ENCODE measurements at regions not wholly inside any gene's neighbourhood (a gene's known extent, or its start where the extent isn't known, plus 50 kb on each side); places are given as distances from the start of the nearest gene placed in this dataset.
"Not testable (repeated sequence)": the region's sequence is repeated elsewhere in the genome, so short reads cannot be mapped to it uniquely, and the experiment has no call there.

GRCh38 chr6:154624727-154625126 is 108.5 kb upstream of the SCAF8 start:
- not testable (repeated sequence) for H2BK5ac ChIP-seq (ENCODE audit: low read length); H3K4ac ChIP-seq (ENCODE audit: low read depth, low read length); H3K79me2 ChIP-seq (ENCODE audit: control insufficient read depth, insufficient read depth, low read length); DNase-seq; H2AK5ac ChIP-seq (ENCODE audit: low read length); H3K36me3 ChIP-seq (ENCODE audit: control insufficient read depth, insufficient read depth, low read length); H3K56ac ChIP-seq (ENCODE audit: low read length); H3K4me1 ChIP-seq (ENCODE audit: control insufficient read depth, low read depth, low read length); H3K4me3 ChIP-seq (ENCODE audit: low read length); H3K23ac ChIP-seq (ENCODE audit: low read length); H3K79me1 ChIP-seq (ENCODE audit: low read length); H3K9ac ChIP-seq (ENCODE audit: low read length); H3K4me2 ChIP-seq (ENCODE audit: low read length); H2BK120ac ChIP-seq (ENCODE audit: low read depth, low read length); H3K27ac ChIP-seq (ENCODE audit: low read depth, low read length); H2BK15ac ChIP-seq (replicated peaks; ENCODE audit: low read depth); H4K8ac ChIP-seq (ENCODE audit: low read depth, low read length); H3K27me3 ChIP-seq (ENCODE audit: insufficient read depth, low read length, poor library complexity); H4K5ac ChIP-seq (ENCODE audit: low read length); H3K18ac ChIP-seq (ENCODE audit: low read length)
- no CpG with 5 or more reads among the region's 2 CpGs for WGBS (ENCODE audit: extremely low coverage, insufficient coverage, low lambda C conversion rate)

DNA sequence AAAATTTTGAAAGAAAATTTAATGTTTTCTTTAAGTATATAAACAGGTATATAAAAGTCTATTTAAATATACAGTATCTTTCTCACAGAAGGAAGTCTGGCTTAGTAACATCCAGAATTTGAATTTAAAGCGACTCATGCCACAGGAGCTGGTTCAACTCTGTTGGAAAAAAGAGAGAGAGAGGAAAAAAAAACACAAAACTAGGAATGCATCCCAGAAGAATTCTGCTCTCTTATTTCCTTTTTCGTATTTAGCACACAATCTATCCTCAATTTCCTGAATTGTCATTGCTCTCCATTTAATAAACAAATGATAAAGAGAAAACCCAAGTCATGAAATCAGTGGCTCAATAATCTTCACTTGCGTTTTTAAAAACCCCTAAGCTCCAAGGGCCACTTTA is 107.5 kb upstream of the SCAF8 start:
- H2BK5ac ChIP-seq (ENCODE audit: low read length): no peak overlapping the region
- H3K79me1 ChIP-seq (ENCODE audit: low read length): no peaks in the 10 kb centered on the region
- no peak for DNase-seq
- no peaks in the 10 kb centered on the region for H3K79me2 ChIP-seq (ENCODE audit: control insufficient read depth, insufficient read depth, low read length)
- H4K8ac ChIP-seq (ENCODE audit: low read depth, low read length): no peak overlapping the region
- no peak overlapping the region for H3K4me3 ChIP-seq (ENCODE audit: low read length)
- H3K56ac ChIP-seq (ENCODE audit: low read length): no peak overlapping the region
- no peak overlapping the region for H2AK5ac ChIP-seq (ENCODE audit: low read length)
- no peak overlapping the region for H4K5ac ChIP-seq (ENCODE audit: low read length)
- no peak overlapping the region for H2BK120ac ChIP-seq (ENCODE audit: low read depth, low read length)
- no peak overlapping the region for H3K23ac ChIP-seq (ENCODE audit: low read length)
- H3K27me3 ChIP-seq (ENCODE audit: insufficient read depth, low read length, poor library complexity): no peaks in the 10 kb centered on the region
- no peaks in the 10 kb centered on the region for H3K36me3 ChIP-seq (ENCODE audit: control insufficient read depth, insufficient read depth, low read length)
- no peak overlapping the region for H3K9ac ChIP-seq (ENCODE audit: low read length)
- H3K18ac ChIP-seq (ENCODE audit: low read length): no peak overlapping the region
- WGBS (ENCODE audit: extremely low coverage, insufficient coverage, low lambda C conversion rate): no CpG with 5 or more reads among the region's 3 CpGs
- no peak overlapping the region for H3K27ac ChIP-seq (ENCODE audit: low read depth, low read length)
- H3K4me2 ChIP-seq (ENCODE audit: low read length): no peak overlapping the region
- no peaks in the 10 kb centered on the region for H3K4me1 ChIP-seq (ENCODE audit: control insufficient read depth, low read depth, low read length)
- no peak overlapping the region for H2BK15ac ChIP-seq (replicated peaks; ENCODE audit: low read depth)
- H3K4ac ChIP-seq (ENCODE audit: low read depth, low read length): no peak overlapping the region

DNA sequence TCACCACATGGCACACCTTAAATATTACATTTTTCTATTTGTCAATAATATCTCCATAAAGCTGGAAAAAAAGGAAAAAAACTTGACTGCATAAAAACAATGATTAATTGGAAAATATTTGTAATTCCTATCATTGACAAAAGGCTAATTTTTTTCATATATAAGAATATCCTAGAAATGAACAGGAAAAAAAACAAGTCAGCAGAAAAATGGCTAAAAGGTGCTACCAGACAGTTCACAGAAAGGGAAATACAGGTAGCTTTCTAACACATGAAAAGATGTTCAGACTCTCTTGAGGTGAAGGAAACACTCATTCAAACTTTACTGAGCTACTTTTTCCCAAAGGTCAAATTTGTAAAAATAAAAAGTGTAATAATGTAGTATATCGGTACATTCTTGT is 104.1 kb upstream of the SCAF8 start:
- no CpG with 5 or more reads among the region's 1 CpG for WGBS (ENCODE audit: extremely low coverage, insufficient coverage, low lambda C conversion rate)
- Histone ChIP-seq H3K4me2 (ENCODE audit: low read length) (no peak overlapping the region), H3K4me3 (ENCODE audit: low read length) (no peak overlapping the region), H4K8ac (ENCODE audit: low read depth, low read length) (no peak overlapping the region), H2BK120ac (ENCODE audit: low read depth, low read length) (no peak overlapping the region), H3K4ac (ENCODE audit: low read depth, low read length) (no peak overlapping the region), H3K36me3 (ENCODE audit: control insufficient read depth, insufficient read depth, low read length) (no peaks in the 10 kb centered on the region), H3K4me1 (ENCODE audit: control insufficient read depth, low read depth, low read length) (no peaks in the 10 kb centered on the region), H2BK15ac (replicated peaks; ENCODE audit: low read depth) (no peak overlapping the region), H2AK5ac (ENCODE audit: low read length) (no peak overlapping the region), H3K27me3 (ENCODE audit: insufficient read depth, low read length, poor library complexity) (no peaks in the 10 kb centered on the region), H3K79me1 (ENCODE audit: low read length) (no peaks in the 10 kb centered on the region), H3K79me2 (ENCODE audit: control insufficient read depth, insufficient read depth, low read length) (no peaks in the 10 kb centered on the region), H3K18ac (ENCODE audit: low read length) (no peak overlapping the region), H3K9ac (ENCODE audit: low read length) (no peak overlapping the region), H3K27ac (ENCODE audit: low read depth, low read length) (no peak overlapping the region), H3K56ac (ENCODE audit: low read length) (no peak overlapping the region), H4K5ac (ENCODE audit: low read length) (no peak overlapping the region), H2BK5ac (ENCODE audit: low read length) (no peak overlapping the region), H3K23ac (ENCODE audit: low read length) (no peak overlapping the region)
- DNase-seq: no peak

DNA sequence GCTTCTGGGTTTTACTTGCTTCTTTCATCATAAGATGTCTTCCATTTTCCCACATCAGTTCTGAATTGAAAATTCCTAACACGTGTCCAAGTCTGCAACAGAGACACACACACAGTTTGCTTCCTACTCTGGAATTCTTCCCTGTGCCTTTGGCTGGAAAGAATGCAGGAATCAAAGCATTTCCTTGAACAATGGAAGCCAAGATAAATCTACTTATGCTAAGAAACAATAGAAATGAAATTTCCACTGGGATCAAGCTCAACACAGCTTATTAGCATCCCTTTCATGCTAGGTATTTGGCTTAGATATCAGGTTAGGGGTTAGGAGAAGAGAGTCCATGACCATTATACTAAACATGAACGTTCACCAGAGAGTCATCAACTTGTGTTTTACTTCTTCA is 101.1 kb upstream of the SCAF8 start:
- no peak overlapping the region for H4K8ac ChIP-seq (ENCODE audit: low read depth, low read length)
- no peak overlapping the region for H3K4me2 ChIP-seq (ENCODE audit: low read length)
- no peaks in the 10 kb centered on the region for H3K4me1 ChIP-seq (ENCODE audit: control insufficient read depth, low read depth, low read length)
- no peak overlapping the region for H3K9ac ChIP-seq (ENCODE audit: low read length)
- H3K27me3 ChIP-seq (ENCODE audit: insufficient read depth, low read length, poor library complexity): no peaks in the 10 kb centered on the region
- no peaks in the 10 kb centered on the region for H3K36me3 ChIP-seq (ENCODE audit: control insufficient read depth, insufficient read depth, low read length)
- peak; percentile 14 for DNase-seq
- H3K18ac ChIP-seq (ENCODE audit: low read length): no peak overlapping the region
- H4K5ac ChIP-seq (ENCODE audit: low read length): no peak overlapping the region
- no peak overlapping the region for H2BK5ac ChIP-seq (ENCODE audit: low read length)
- H2BK15ac ChIP-seq (replicated peaks; ENCODE audit: low read depth): no peak overlapping the region
- no peak overlapping the region for H3K56ac ChIP-seq (ENCODE audit: low read length)
- no peaks in the 10 kb centered on the region for H3K79me1 ChIP-seq (ENCODE audit: low read length)
- H3K23ac ChIP-seq (ENCODE audit: low read length): no peak overlapping the region
- H3K27ac ChIP-seq (ENCODE audit: low read depth, low read length): no peak overlapping the region
- H2AK5ac ChIP-seq (ENCODE audit: low read length): no peak overlapping the region
- no peak overlapping the region for H3K4ac ChIP-seq (ENCODE audit: low read depth, low read length)
- H3K4me3 ChIP-seq (ENCODE audit: low read length): no peak overlapping the region
- no CpG with 5 or more reads among the region's 2 CpGs for WGBS (ENCODE audit: extremely low coverage, insufficient coverage, low lambda C conversion rate)
- H3K79me2 ChIP-seq (ENCODE audit: control insufficient read depth, insufficient read depth, low read length): no peaks in the 10 kb centered on the region
- H2BK120ac ChIP-seq (ENCODE audit: low read depth, low read length): no peak overlapping the region

- Histone ChIP-seq H4K8ac (ENCODE audit: low read depth, low read length) (no peak overlapping the region), H2AK5ac (ENCODE audit: low read length) (no peak overlapping the region), H3K18ac (ENCODE audit: low read length) (no peak overlapping the region), H2BK15ac (replicated peaks; ENCODE audit: low read depth) (no peak overlapping the region), H4K5ac (ENCODE audit: low read length) (no peak overlapping the region), H3K23ac (ENCODE audit: low read length) (no peak overlapping the region), H3K4me2 (ENCODE audit: low read length) (no peak overlapping the region), H3K4me1 (ENCODE audit: control insufficient read depth, low read depth, low read length) (no peaks in the 10 kb centered on the region), H3K79me2 (ENCODE audit: control insufficient read depth, insufficient read depth, low read length) (no peaks in the 10 kb centered on the region), H2BK5ac (ENCODE audit: low read length) (no peak overlapping the region), H3K9ac (ENCODE audit: low read length) (no peak overlapping the region), H3K56ac (ENCODE audit: low read length) (no peak overlapping the region), H3K79me1 (ENCODE audit: low read length) (no peaks in the 10 kb centered on the region), H3K27me3 (ENCODE audit: insufficient read depth, low read length, poor library complexity) (no peaks in the 10 kb centered on the region), H3K4ac (ENCODE audit: low read depth, low read length) (no peak overlapping the region), H3K4me3 (ENCODE audit: low read length) (no peak overlapping the region), H3K27ac (ENCODE audit: low read depth, low read length) (no peak overlapping the region), H3K36me3 (ENCODE audit: control insufficient read depth, insufficient read depth, low read length) (no peaks in the 10 kb centered on the region), H2BK120ac (ENCODE audit: low read depth, low read length) (no peak overlapping the region)
- WGBS (ENCODE audit: extremely low coverage, insufficient coverage, low lambda C conversion rate): no CpG with 5 or more reads among the region's 4 CpGs
- no peak for DNase-seq
Observed at GRCh38 chr6:154637392-154637791, 95.8 kb upstream of the SCAF8 start.

DNA sequence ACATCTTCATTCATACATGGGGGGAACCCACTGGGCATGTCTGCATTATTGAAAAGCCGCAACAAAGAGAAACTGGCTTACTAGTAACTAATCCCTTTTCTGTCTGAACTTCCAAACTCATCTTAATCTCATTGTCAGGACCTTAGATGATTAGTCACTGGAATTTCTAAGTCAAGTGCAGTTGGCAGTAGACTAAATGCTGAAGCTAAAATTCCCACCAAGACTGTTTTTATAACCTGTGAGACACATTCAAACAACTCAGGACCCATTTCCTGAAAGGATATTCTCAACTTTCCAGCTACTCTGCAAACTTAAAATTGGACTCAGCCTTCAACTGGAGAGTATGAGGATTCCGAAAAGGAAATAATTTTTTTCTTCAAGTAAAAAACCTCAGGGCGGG is 94.8 kb upstream of the SCAF8 start:
- Histone ChIP-seq H3K23ac (ENCODE audit: low read length) (no peak overlapping the region), H3K27ac (ENCODE audit: low read depth, low read length) (no peak overlapping the region), H3K79me2 (ENCODE audit: control insufficient read depth, insufficient read depth, low read length) (no peaks in the 10 kb centered on the region), H2BK5ac (ENCODE audit: low read length) (no peak overlapping the region), H3K79me1 (ENCODE audit: low read length) (no peaks in the 10 kb centered on the region), H3K36me3 (ENCODE audit: control insufficient read depth, insufficient read depth, low read length) (no peaks in the 10 kb centered on the region), H3K27me3 (ENCODE audit: insufficient read depth, low read length, poor library complexity) (no peaks in the 10 kb centered on the region), H3K4ac (ENCODE audit: low read depth, low read length) (no peak overlapping the region), H3K4me2 (ENCODE audit: low read length) (no peak overlapping the region), H2BK15ac (replicated peaks; ENCODE audit: low read depth) (no peak overlapping the region), H3K18ac (ENCODE audit: low read length) (no peak overlapping the region), H3K56ac (ENCODE audit: low read length) (no peak overlapping the region), H2AK5ac (ENCODE audit: low read length) (no peak overlapping the region), H3K4me3 (ENCODE audit: low read length) (no peak overlapping the region), H4K5ac (ENCODE audit: low read length) (no peak overlapping the region), H3K9ac (ENCODE audit: low read length) (no peak overlapping the region), H3K4me1 (ENCODE audit: control insufficient read depth, low read depth, low read length) (no peaks in the 10 kb centered on the region), H4K8ac (ENCODE audit: low read depth, low read length) (no peak overlapping the region), H2BK120ac (ENCODE audit: low read depth, low read length) (no peak overlapping the region)
- no CpG with 5 or more reads among the region's 3 CpGs for WGBS (ENCODE audit: extremely low coverage, insufficient coverage, low lambda C conversion rate)
- DNase-seq: no peak

All from mesendoderm (in vitro differentiated cells).